ENCODE measurements at regions not wholly inside any gene's neighbourhood (a gene's known extent, or its start where the extent isn't known, plus 50 kb on each side); places are given as distances from the start of the nearest gene placed in this dataset.

GRCh38 chr1:5567839-5568238 is 424.4 kb downstream of the NPHP4 start:
- Histone ChIP-seq H3K36me3 (ENCODE audit: control insufficient read depth in 4 of 4, insufficient read depth in 3 of 4, low read depth in 1 of 4, low read length in 3 of 4) (no peaks in the 10 kb centered on the region), H3K9ac (ENCODE audit: low read depth in 1 of 2, low read length in 2 of 2) (no peak overlapping the region), H3K4me1 (ENCODE audit: control insufficient read depth in 4 of 4, insufficient read depth in 4 of 4, low read length in 3 of 4) (no peaks in the 10 kb centered on the region), H3K4me3 (ENCODE audit: low read depth in 1 of 3, low read length in 3 of 3) (no peak overlapping the region), H3K9me3 (ENCODE audit: control insufficient read depth in 4 of 4, low read length in 3 of 4) (peaks cover 0 to 18% (median 6%) of the 10 kb centered on the region in 4 donors), H3K27me3 (ENCODE audit: control insufficient read depth in 4 of 4, insufficient read depth in 4 of 4, low read length in 3 of 4) (no peaks in the 10 kb centered on the region), H3K27ac (ENCODE audit: low read depth in 1 of 2, low read length in 2 of 2) (no peak overlapping the region)
- peak; percentile 10 for DNase-seq (ENCODE audit: low spot score)
- TF ChIP-seq JUND (IDR thresholded peaks at IDR 0.05) (no peak), EGR1 (IDR thresholded peaks at IDR 0.05; ENCODE audit: low read depth in 2 of 2) (no peak), SP1 (IDR thresholded peaks at IDR 0.05) (no peak), TAF1 (conservative IDR thresholded peaks at IDR 0.05) (no peak), MAX (IDR thresholded peaks at IDR 0.05) (no peak), FOXA2 (IDR thresholded peaks at IDR 0.05) (no peak), ZBTB33 (IDR thresholded peaks at IDR 0.05) (no peak)
- 60% methylated on average over 3 of the region's 3 CpGs for WGBS

- H3K4me3 ChIP-seq (ENCODE audit: low read depth in 1 of 3, low read length in 3 of 3) = no peak overlapping the region
- H3K36me3 ChIP-seq (ENCODE audit: control insufficient read depth in 4 of 4, insufficient read depth in 3 of 4, low read depth in 1 of 4, low read length in 3 of 4) = no peaks in the 10 kb centered on the region
- peaks cover 0 to 18% (median 6%) of the 10 kb centered on the region in 4 donors for H3K9me3 ChIP-seq (ENCODE audit: control insufficient read depth in 4 of 4, low read length in 3 of 4)
- H3K27me3 ChIP-seq (ENCODE audit: control insufficient read depth in 4 of 4, insufficient read depth in 4 of 4, low read length in 3 of 4) = no peaks in the 10 kb centered on the region
- peak; percentile 16 for DNase-seq (ENCODE audit: low spot score)
- H3K9ac ChIP-seq (ENCODE audit: low read depth in 1 of 2, low read length in 2 of 2) = no peak overlapping the region
- TF ChIP-seq CTCF (IDR thresholded peaks at IDR 0.05; ENCODE audit: low read depth, low read length, missing input control) (no peak), HNF4G (IDR thresholded peaks at IDR 0.05) (no peak), TAF1 (conservative IDR thresholded peaks at IDR 0.05) (no peak), HNF4A (conservative IDR thresholded peaks at IDR 0.05) (no peak), EGR1 (IDR thresholded peaks at IDR 0.05; ENCODE audit: low read depth in 2 of 2) (no peak), REST (IDR thresholded peaks at IDR 0.05) (no peak), FOXA2 (IDR thresholded peaks at IDR 0.05) (no peak), MAX (IDR thresholded peaks at IDR 0.05) (no peak), JUND (IDR thresholded peaks at IDR 0.05) (no peak)
- no peaks in the 10 kb centered on the region for H3K4me1 ChIP-seq (ENCODE audit: control insufficient read depth in 4 of 4, insufficient read depth in 4 of 4, low read length in 3 of 4)
- WGBS = 66% methylated on average over 4 of the region's 4 CpGs
- no peak overlapping the region for H3K27ac ChIP-seq (ENCODE audit: low read depth in 1 of 2, low read length in 2 of 2)
Observed at GRCh38 chr1:5566924-5567323, 425.3 kb downstream of the NPHP4 start.
